ENCODE measurements at regions not wholly inside any gene's neighbourhood (a gene's known extent, or its start where the extent isn't known, plus 50 kb on each side); places are given as distances from the start of the nearest gene placed in this dataset.

- Histone ChIP-seq H3K9me3 (replicated peaks; ENCODE audit: control insufficient read depth, insufficient read depth, low read length) (no peaks in the 10 kb centered on the region), H3K4me2 (ENCODE audit: insufficient read depth, low read length) (no peak overlapping the region), H3K27me3 (ENCODE audit: control insufficient read depth in 2 of 2, insufficient read depth in 2 of 2, low read length in 2 of 2) (no peaks in the 10 kb centered on the region), H3K79me2 (ENCODE audit: control insufficient read depth, insufficient read depth, low read length) (no peaks in the 10 kb centered on the region), H3K9me1 (replicated peaks; ENCODE audit: control insufficient read depth, extremely low read depth, insufficient read depth, low read length) (peaks cover 2% of the 10 kb centered on the region), H3K36me3 (ENCODE audit: control insufficient read depth in 2 of 2, extremely low read depth in 1 of 2, insufficient read depth in 2 of 2, low read length in 2 of 2) (no peaks in the 10 kb centered on the region), H2AFZ (ENCODE audit: low read depth, low read length) (no peak overlapping the region), H3K4me1 (ENCODE audit: control insufficient read depth, extremely low read depth, insufficient read depth, low read length) (peaks cover 5% of the 10 kb centered on the region), H4K20me1 (replicated peaks; ENCODE audit: control insufficient read depth, extremely low read depth, insufficient read depth, low read length) (no peaks in the 10 kb centered on the region), H3K4me3 (replicated peaks in 1 of 3; ENCODE audit: insufficient read depth in 1 of 3, low read depth in 1 of 3, low read length in 3 of 3) (no peak overlapping the region), H3K27ac (ENCODE audit: insufficient read depth, low read depth, low read length) (no peak overlapping the region), H3K9ac (replicated peaks; ENCODE audit: extremely low read depth, insufficient read depth, low read length) (no peak overlapping the region)
- intact Hi-C loops (cut with micrococcal nuclease) (no loop called here), dilution Hi-C loops (cut with MboI; ENCODE audit: extremely low pct_ligation_motif_present, low sequenced_read_pairs) (no loop called here)
- TF ChIP-seq GATA2 (IDR thresholded peaks at IDR 0.05; ENCODE audit: insufficient read depth, insufficient read length, low read depth, low read length), result no peak
- no peak for TF ChIP-seq CTCF (IDR thresholded peaks at IDR 0.05; ENCODE audit: extremely low read depth in 1 of 2, insufficient read depth in 1 of 2, low read depth in 1 of 2, low read length in 2 of 2)
- no peak for TF ChIP-seq MYC (IDR thresholded peaks at IDR 0.05; ENCODE audit: low read depth, low read length)
- TF ChIP-seq JUN (IDR thresholded peaks at IDR 0.05; ENCODE audit: borderline replicate concordance, insufficient read depth, insufficient read length, low read depth), result no peak
- no peak for TF ChIP-seq FOS (IDR thresholded peaks at IDR 0.05; ENCODE audit: borderline replicate concordance, insufficient read depth, low read length)
- no peak for TF ChIP-seq MAX (IDR thresholded peaks at IDR 0.05; ENCODE audit: insufficient read depth, insufficient read length)
- TF ChIP-seq EZH2 (IDR thresholded peaks at IDR 0.05; ENCODE audit: borderline replicate concordance, low read depth, low read length, severe bottlenecking), result no peak
- TF ChIP-seq POLR2AphosphoS5 (IDR thresholded peaks at IDR 0.05; ENCODE audit: insufficient read depth, low read depth, low read length), result no peak
- TF ChIP-seq POLR2A (IDR thresholded peaks at IDR 0.05; ENCODE audit: low read depth, low read length), result no peak
- ChIA-PET POLR2A (no interaction called here), CTCF (no interaction called here)
- FAIRE-seq (no peak), DNase-seq (ENCODE audit: low read depth, low spot score) (no peak)
- BruUV-seq (replicated peaks), result no TSS peak
Measured at GRCh38 chr6:23307516-23307915, 738.1 kb downstream of the HDGFL1 start.
